Hepatocyte (in vitro differentiated cells): ENCODE measurements at regions not wholly inside any gene's neighbourhood (a gene's known extent, or its start where the extent isn't known, plus 50 kb on each side); places are given as distances from the start of the nearest gene placed in this dataset.
A peak's percentile ranks its signal among the peaks of the same experiment; 100 is the strongest.

Experiments
- DNase-seq: peaks from one replicate; pipeline ENCODE4 v3.0.0-alpha.2; 2016; ENCODE audit warnings: low spot score
- H2AFZ ChIP-seq: fragments of 200-600 bp; sonication (generic); 2 replicates; pipeline ENCODE4 v1.6.0; 2016; ENCODE audit warnings: antibody characterized with exemption, mild to moderate bottlenecking
- H3K27ac ChIP-seq: fragments of 200-600 bp; sonication (generic); 2 replicates; pipeline ENCODE4 v1.5.1; 2016; ENCODE audit warnings: mild to moderate bottlenecking
- H3K27me3 ChIP-seq: fragments of 200-600 bp; sonication (generic); 2 replicates; pipeline ENCODE4 v1.6.1; 2016
- H3K36me3 ChIP-seq: fragments of 200-600 bp; sonication (generic); replicated peaks from 2 replicates; pipeline ENCODE4 v1.5.1; 2016; ENCODE audit warnings: low read depth; ENCODE audit not compliant: insufficient read depth
- H3K4me1 ChIP-seq: fragments of 200-600 bp; sonication (generic); 2 replicates; pipeline ENCODE4 v1.5.1; 2016; ENCODE audit warnings: mild to moderate bottlenecking, moderate library complexity; ENCODE audit not compliant: insufficient read depth
- H3K4me2 ChIP-seq: fragments of 200-600 bp; sonication (generic); 2 replicates; pipeline ENCODE4 v1.6.0; 2016
- H3K4me3 ChIP-seq: fragments of 200-600 bp; sonication (generic); 2 replicates; pipeline ENCODE4 v1.5.1; 2016; ENCODE audit warnings: mild to moderate bottlenecking
- H3K79me2 ChIP-seq: fragments of 200-600 bp; sonication (generic); 2 replicates; pipeline ENCODE4 v1.6.0; 2017; ENCODE audit warnings: mild to moderate bottlenecking
- H3K9me2 ChIP-seq: fragments of 200-600 bp; sonication (generic); replicated peaks from 2 replicates; pipeline ENCODE4 v1.6.0; 2017; ENCODE audit warnings: mild to moderate bottlenecking; ENCODE audit not compliant: insufficient read depth
- H3K9me3 ChIP-seq: fragments of 200-600 bp; sonication (generic); 2 replicates; pipeline ENCODE4 v1.5.1; 2016; ENCODE audit warnings: low read depth, mild to moderate bottlenecking
- H4K20me1 ChIP-seq: fragments of 200-600 bp; sonication (generic); 2 replicates; pipeline ENCODE4 v1.6.0; 2016; ENCODE audit warnings: mild to moderate bottlenecking; ENCODE audit not compliant: insufficient read depth, poor library complexity, severe bottlenecking
- EZH2 ChIP-seq: fragments of 200-600 bp; sonication (generic); IDR thresholded peaks from 2 replicates; pipeline ENCODE4 v1.6.1; 2016; ENCODE audit warnings: antibody characterized with exemption, mild to moderate bottlenecking, borderline replicate concordance
- EZH2phosphoT487 ChIP-seq: fragments of 200-600 bp; sonication (generic); IDR thresholded peaks from one replicate; pipeline ENCODE4 v1.6.1; 2018; ENCODE audit warnings: antibody characterized with exemption, mild to moderate bottlenecking, low read depth, moderate library complexity; ENCODE audit not compliant: unreplicated experiment, severe bottlenecking
- WGBS: methylation state at CpG from one replicate; pipeline ENCODE4 v1.1.6; 2016; ENCODE audit warnings: low lambda C conversion rate; ENCODE audit errors: missing lambda C conversion rate; 5-methylcytosine and 5-hydroxymethylcytosine counted together
- TF ChIP-seq, protein P1 (sequence below): fragments of 200-600 bp; sonication (generic); IDR thresholded peaks from 2 replicates; pipeline ENCODE4 v1.5.1; 2016; ENCODE audit warnings: antibody characterized with exemption, mild to moderate bottlenecking; ENCODE audit not compliant: poor library complexity

DNA sequence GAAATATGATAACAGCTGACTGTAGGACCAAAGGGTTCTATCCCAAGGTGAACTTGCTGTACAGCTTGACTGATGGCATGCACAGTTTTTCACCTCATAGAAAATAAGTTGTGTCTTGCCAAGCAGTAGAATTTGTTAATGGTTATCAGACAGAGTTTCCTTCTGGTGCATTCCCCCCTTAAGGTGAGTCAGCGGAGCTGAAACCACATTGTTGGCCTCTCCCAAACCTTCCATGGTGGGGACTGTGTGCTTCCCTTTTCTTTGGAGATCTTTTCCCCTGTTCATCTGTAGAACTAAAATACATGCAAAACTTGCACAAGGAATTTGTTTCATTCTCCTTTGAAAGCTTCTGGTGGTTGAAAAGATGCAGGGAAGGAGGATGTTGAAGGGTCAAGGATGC lies 179.8 kb downstream of the FGF1 start:
- H3K4me2 ChIP-seq, result no peak overlapping the region
- TF ChIP-seq, protein P1, sequence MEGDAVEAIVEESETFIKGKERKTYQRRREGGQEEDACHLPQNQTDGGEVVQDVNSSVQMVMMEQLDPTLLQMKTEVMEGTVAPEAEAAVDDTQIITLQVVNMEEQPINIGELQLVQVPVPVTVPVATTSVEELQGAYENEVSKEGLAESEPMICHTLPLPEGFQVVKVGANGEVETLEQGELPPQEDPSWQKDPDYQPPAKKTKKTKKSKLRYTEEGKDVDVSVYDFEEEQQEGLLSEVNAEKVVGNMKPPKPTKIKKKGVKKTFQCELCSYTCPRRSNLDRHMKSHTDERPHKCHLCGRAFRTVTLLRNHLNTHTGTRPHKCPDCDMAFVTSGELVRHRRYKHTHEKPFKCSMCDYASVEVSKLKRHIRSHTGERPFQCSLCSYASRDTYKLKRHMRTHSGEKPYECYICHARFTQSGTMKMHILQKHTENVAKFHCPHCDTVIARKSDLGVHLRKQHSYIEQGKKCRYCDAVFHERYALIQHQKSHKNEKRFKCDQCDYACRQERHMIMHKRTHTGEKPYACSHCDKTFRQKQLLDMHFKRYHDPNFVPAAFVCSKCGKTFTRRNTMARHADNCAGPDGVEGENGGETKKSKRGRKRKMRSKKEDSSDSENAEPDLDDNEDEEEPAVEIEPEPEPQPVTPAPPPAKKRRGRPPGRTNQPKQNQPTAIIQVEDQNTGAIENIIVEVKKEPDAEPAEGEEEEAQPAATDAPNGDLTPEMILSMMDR, result no peak
- TF ChIP-seq EZH2phosphoT487 (no peak), EZH2 (no peak)
- no peak overlapping the region for H3K4me3 ChIP-seq
- no peaks in the 10 kb centered on the region for H3K36me3 ChIP-seq
- DNase-seq, result no peak
- no peaks in the 10 kb centered on the region for H3K27me3 ChIP-seq
- 96% methylated on average over 1 of the region's 1 CpG for WGBS
- H3K79me2 ChIP-seq, result no peaks in the 10 kb centered on the region
- no peak overlapping the region for H2AFZ ChIP-seq
- no peak overlapping the region for H3K27ac ChIP-seq
- peaks cover 20% of the 10 kb centered on the region for H3K4me1 ChIP-seq
- H3K9me2 ChIP-seq, result no peaks in the 10 kb centered on the region
- H4K20me1 ChIP-seq, result no peaks in the 10 kb centered on the region
- H3K9me3 ChIP-seq, result no peaks in the 10 kb centered on the region

DNA sequence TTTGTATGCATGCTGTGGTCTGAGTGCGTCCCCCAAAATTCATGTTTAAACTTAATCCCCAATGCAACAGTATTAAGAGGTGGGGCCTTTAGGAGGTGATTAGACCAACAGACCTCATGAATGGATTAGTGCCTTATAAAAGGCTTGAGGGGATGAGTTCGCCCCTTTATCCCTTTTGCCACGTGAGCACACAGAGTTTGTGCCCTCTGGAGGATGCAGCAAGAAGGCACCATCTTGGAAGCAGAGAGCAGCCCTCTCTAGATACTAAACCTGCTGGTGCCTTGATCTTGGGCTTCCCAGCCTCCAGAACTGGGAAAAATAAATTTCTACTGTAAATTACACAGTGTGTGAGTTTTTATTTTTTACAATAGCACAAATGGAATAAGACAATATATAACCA lies 177.1 kb upstream of the SPRY4 start:
- TF ChIP-seq EZH2, result no peak
- TF ChIP-seq, protein P1, result no peak
- TF ChIP-seq EZH2phosphoT487, result no peak
- Histone ChIP-seq H3K36me3 (no peaks in the 10 kb centered on the region), H3K9me3 (no peaks in the 10 kb centered on the region), H3K9me2 (no peaks in the 10 kb centered on the region), H3K4me1 (peaks cover 8% of the 10 kb centered on the region), H3K27me3 (no peaks in the 10 kb centered on the region), H3K4me3 (no peak overlapping the region), H3K4me2 (no peak overlapping the region), H3K27ac (no peak overlapping the region), H3K79me2 (no peaks in the 10 kb centered on the region), H4K20me1 (no peaks in the 10 kb centered on the region), H2AFZ (no peak overlapping the region)
- WGBS, result 86% methylated on average over 3 of the region's 3 CpGs
- DNase-seq, result no peak

DNA sequence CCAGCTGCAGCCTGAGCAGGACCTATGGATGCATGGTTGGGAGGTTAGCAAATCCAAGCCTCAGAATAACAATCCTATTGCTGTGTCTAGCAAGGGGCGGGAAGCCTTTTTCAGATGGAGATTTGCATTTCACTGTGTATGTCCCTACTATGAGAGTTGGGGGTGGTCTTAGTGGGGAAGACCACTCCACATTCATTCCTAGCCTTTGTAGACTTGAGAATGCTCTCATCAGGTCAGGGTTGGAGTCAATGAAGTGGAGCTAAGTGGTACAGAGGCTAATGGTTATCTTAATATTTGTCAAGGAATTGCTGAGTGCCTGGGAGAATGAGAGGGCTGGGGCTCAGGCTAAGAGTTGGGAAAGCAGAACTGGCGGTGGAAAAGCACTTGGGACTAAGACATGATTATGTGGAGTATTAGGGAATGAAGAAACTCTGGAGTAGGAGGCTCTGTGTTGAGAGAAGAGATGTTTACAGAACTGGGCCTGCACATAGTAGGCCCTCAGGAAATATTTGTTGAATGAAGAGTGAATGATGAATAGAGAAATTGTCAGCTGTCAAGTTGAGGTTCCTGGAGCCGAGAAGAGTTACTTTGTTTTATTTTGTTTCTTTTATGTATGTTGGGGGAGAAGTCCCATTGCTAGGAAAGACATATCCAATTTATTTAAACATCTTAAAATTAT lies 175.5 kb upstream of the SPRY4 start:
- no peaks in the 10 kb centered on the region for H4K20me1 ChIP-seq
- no peaks in the 10 kb centered on the region for H3K27me3 ChIP-seq
- no peak for TF ChIP-seq EZH2
- no peak for TF ChIP-seq EZH2phosphoT487
- TF ChIP-seq, protein P1, result no peak
- no peaks in the 10 kb centered on the region for H3K9me2 ChIP-seq
- no peak for DNase-seq
- H3K9me3 ChIP-seq, result no peaks in the 10 kb centered on the region
- no peak overlapping the region for H3K4me3 ChIP-seq
- H3K4me1 ChIP-seq, result peaks cover 5% of the 10 kb centered on the region
- WGBS, result 89% methylated on average over 3 of the region's 3 CpGs
- peak overlapping the region; percentile 31 for H3K4me2 ChIP-seq
- no peaks in the 10 kb centered on the region for H3K36me3 ChIP-seq
- no peak overlapping the region for H2AFZ ChIP-seq
- H3K79me2 ChIP-seq, result no peaks in the 10 kb centered on the region
- H3K27ac ChIP-seq, result no peak overlapping the region
